ENCODE measurements at regions not wholly inside any gene's neighbourhood (a gene's known extent, or its start where the extent isn't known, plus 50 kb on each side); places are given as distances from the start of the nearest gene placed in this dataset.
"Not testable (repeated sequence)": the region's sequence is repeated elsewhere in the genome, so short reads cannot be mapped to it uniquely, and the experiment has no call there.

DNA sequence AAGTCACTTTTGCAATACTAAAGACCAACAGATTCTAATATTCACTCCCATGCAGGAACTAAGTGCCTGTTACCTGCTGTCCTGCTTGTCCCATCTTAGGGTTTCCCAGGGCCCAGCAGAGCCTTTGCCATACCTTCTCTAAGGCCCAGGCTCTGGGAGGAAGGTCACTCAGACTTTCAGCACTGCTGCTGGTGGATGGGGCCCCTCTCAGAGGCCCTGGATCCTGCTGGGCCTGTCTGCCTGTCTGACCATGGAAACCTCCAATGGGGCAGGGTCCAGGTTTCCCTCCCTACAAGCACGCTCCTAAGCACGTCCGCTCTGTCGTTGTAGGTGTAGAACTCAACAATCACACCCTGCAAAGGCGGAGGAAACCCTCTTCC lies 75.1 kb downstream of the RRM2 start:
- POLR2A ChIA-PET = no interaction called here
- intact Hi-C loops (cut with micrococcal nuclease) = no loop called here

DNA sequence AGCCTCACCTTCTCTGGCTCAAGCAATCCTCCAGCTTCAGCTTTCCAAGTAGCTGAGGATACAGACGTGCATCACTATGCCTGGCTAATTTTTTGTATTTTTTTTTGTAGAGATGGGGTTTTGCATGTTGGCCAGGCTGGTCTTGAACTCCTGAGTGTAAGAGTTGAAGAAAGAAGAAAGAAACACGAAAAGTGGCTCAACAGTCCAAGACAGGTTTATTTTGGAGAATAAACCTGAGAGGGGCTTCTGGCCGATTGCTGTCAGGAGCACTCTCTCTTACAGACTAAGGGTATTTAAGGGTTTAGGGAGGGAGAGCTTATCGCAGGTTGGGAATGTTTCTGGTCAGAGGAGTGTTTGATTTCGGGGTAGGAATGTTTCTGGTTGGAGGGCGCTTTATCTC lies 75.9 kb downstream of the RRM2 start:
- H3K79me2 ChIP-seq (ENCODE audit: insufficient read depth, low read length); H3K9me2 ChIP-seq (ENCODE audit: insufficient read depth); H3K9me3 ChIP-seq (ENCODE audit: control insufficient read depth in 1 of 2, insufficient read depth in 1 of 2, low read depth in 1 of 2, low read length in 2 of 2); intact Hi-C loops (cut with micrococcal nuclease); H3K4me1 ChIP-seq (ENCODE audit: control insufficient read depth in 1 of 2, insufficient read depth in 2 of 2, low read length in 2 of 2); H3K9ac ChIP-seq (ENCODE audit: low read length); H4K20me1 ChIP-seq (ENCODE audit: insufficient read depth); POLR2A ChIA-PET; H3K36me3 ChIP-seq (ENCODE audit: control insufficient read depth in 1 of 2, insufficient read depth in 2 of 2, low read length in 2 of 2); H3K27me3 ChIP-seq (ENCODE audit: insufficient read depth, low read length); H2AFZ ChIP-seq (ENCODE audit: low read depth, low read length, poor library complexity, severe bottlenecking); ATAC-seq; H3K4me2 ChIP-seq (ENCODE audit: low read length); DNase-seq (ENCODE audit: low read depth, low spot score); RAD21 ChIA-PET (ENCODE audit: low non-redundant PET in 1 of 2, low total read pairs in 2 of 2, uncharacterized antibody in 2 of 2, unreplicated experiment in 2 of 2); BruUV-seq (replicated peaks); H3K27ac ChIP-seq (ENCODE audit: low read depth, low read length); H3K4me3 ChIP-seq (replicated peaks in 1 of 2; ENCODE audit: low read depth in 1 of 2, low read length in 2 of 2); CTCF ChIA-PET: not testable (repeated sequence)

More for the DNA sequence above, 75.1 kb downstream of the RRM2 start:
- TF ChIP-seq, protein P1, sequence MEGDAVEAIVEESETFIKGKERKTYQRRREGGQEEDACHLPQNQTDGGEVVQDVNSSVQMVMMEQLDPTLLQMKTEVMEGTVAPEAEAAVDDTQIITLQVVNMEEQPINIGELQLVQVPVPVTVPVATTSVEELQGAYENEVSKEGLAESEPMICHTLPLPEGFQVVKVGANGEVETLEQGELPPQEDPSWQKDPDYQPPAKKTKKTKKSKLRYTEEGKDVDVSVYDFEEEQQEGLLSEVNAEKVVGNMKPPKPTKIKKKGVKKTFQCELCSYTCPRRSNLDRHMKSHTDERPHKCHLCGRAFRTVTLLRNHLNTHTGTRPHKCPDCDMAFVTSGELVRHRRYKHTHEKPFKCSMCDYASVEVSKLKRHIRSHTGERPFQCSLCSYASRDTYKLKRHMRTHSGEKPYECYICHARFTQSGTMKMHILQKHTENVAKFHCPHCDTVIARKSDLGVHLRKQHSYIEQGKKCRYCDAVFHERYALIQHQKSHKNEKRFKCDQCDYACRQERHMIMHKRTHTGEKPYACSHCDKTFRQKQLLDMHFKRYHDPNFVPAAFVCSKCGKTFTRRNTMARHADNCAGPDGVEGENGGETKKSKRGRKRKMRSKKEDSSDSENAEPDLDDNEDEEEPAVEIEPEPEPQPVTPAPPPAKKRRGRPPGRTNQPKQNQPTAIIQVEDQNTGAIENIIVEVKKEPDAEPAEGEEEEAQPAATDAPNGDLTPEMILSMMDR (IDR thresholded peaks at IDR 0.05 in 2 of 3, conservative IDR thresholded peaks at IDR 0.05 in 1 of 3; ENCODE audit: borderline replicate concordance in 1 of 3, insufficient read depth in 1 of 3, low read depth in 2 of 3, low read length in 2 of 3) = no peak
- TF ChIP-seq YY1 (IDR thresholded peaks at IDR 0.05; ENCODE audit: extremely low read depth, insufficient replicate concordance, low read depth, low read length) = no peak
- TF ChIP-seq, protein P2, sequence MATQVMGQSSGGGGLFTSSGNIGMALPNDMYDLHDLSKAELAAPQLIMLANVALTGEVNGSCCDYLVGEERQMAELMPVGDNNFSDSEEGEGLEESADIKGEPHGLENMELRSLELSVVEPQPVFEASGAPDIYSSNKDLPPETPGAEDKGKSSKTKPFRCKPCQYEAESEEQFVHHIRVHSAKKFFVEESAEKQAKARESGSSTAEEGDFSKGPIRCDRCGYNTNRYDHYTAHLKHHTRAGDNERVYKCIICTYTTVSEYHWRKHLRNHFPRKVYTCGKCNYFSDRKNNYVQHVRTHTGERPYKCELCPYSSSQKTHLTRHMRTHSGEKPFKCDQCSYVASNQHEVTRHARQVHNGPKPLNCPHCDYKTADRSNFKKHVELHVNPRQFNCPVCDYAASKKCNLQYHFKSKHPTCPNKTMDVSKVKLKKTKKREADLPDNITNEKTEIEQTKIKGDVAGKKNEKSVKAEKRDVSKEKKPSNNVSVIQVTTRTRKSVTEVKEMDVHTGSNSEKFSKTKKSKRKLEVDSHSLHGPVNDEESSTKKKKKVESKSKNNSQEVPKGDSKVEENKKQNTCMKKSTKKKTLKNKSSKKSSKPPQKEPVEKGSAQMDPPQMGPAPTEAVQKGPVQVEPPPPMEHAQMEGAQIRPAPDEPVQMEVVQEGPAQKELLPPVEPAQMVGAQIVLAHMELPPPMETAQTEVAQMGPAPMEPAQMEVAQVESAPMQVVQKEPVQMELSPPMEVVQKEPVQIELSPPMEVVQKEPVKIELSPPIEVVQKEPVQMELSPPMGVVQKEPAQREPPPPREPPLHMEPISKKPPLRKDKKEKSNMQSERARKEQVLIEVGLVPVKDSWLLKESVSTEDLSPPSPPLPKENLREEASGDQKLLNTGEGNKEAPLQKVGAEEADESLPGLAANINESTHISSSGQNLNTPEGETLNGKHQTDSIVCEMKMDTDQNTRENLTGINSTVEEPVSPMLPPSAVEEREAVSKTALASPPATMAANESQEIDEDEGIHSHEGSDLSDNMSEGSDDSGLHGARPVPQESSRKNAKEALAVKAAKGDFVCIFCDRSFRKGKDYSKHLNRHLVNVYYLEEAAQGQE (IDR thresholded peaks at IDR 0.05; ENCODE audit: low read depth) = no peak
- Histone ChIP-seq H3K79me2 (ENCODE audit: insufficient read depth, low read length) (no peaks in the 10 kb centered on the region), H3K9me3 (ENCODE audit: control insufficient read depth in 1 of 2, insufficient read depth in 1 of 2, low read depth in 1 of 2, low read length in 2 of 2) (no peaks in the 10 kb centered on the region), H3K4me1 (ENCODE audit: control insufficient read depth in 1 of 2, insufficient read depth in 2 of 2, low read length in 2 of 2) (no peaks in the 10 kb centered on the region), H3K36me3 (ENCODE audit: control insufficient read depth in 1 of 2, insufficient read depth in 2 of 2, low read length in 2 of 2) (no peaks in the 10 kb centered on the region), H3K9me2 (ENCODE audit: insufficient read depth) (no peaks in the 10 kb centered on the region), H3K4me3 (replicated peaks in 1 of 2; ENCODE audit: low read depth in 1 of 2, low read length in 2 of 2) (no peak overlapping the region), H3K9ac (ENCODE audit: low read length) (no peak overlapping the region), H2AFZ (ENCODE audit: low read depth, low read length, poor library complexity, severe bottlenecking) (no peak overlapping the region), H3K4me2 (ENCODE audit: low read length) (no peak overlapping the region), H3K27ac (ENCODE audit: low read depth, low read length) (no peak overlapping the region), H3K27me3 (ENCODE audit: insufficient read depth, low read length) (no peaks in the 10 kb centered on the region), H4K20me1 (ENCODE audit: insufficient read depth) (no peaks in the 10 kb centered on the region)
- ChIA-PET CTCF (no interaction called here), RAD21 (ENCODE audit: low non-redundant PET in 1 of 2, low total read pairs in 2 of 2, uncharacterized antibody in 2 of 2, unreplicated experiment in 2 of 2) (no interaction called here)
- BruUV-seq (replicated peaks) = no TSS peak
- DNase-seq (ENCODE audit: low read depth, low spot score) (no peak), ATAC-seq (no peak)
